ENCODE measurements at regions not wholly inside any gene's neighbourhood (a gene's known extent, or its start where the extent isn't known, plus 50 kb on each side); places are given as distances from the start of the nearest gene placed in this dataset.

- no peak for TF ChIP-seq CTCF (IDR thresholded peaks at IDR 0.05)
- no peak overlapping the region for H3K4me3 ChIP-seq (ENCODE audit: low read length)
- ATAC-seq (no peak), DNase-seq (peak in 1 of 2 donors; percentile 58)
- no peaks in the 10 kb centered on the region for H3K27me3 ChIP-seq (ENCODE audit: control insufficient read depth, insufficient read depth, low read length)
- no peaks in the 10 kb centered on the region for H3K36me3 ChIP-seq (ENCODE audit: control insufficient read depth, insufficient read depth, low read length)
- Mint-ChIP-seq H3K36me3 (no peaks in the 10 kb centered on the region), H3K4me1 (no peaks in the 10 kb centered on the region), H3K27ac (no peak overlapping the region), H3K4me3 (no peak overlapping the region), H3K9me3 (no peaks in the 10 kb centered on the region), H3K27me3 (ENCODE audit: low read depth in 2 of 2) (peaks cover 8 to 14% of the 10 kb centered on the region in 2 donors)
- 44% methylated on average over 8 of the region's 8 CpGs for WGBS (ENCODE audit: insufficient coverage)
- peak overlapping the region; percentile 56 for H3K27ac ChIP-seq (ENCODE audit: low read length)
- H3K9me3 ChIP-seq (ENCODE audit: control insufficient read depth, insufficient read depth, low read length): no peaks in the 10 kb centered on the region
- intact Hi-C loops (cut with micrococcal nuclease): no loop called here
- peaks cover 17% of the 10 kb centered on the region for H3K4me1 ChIP-seq (ENCODE audit: control insufficient read depth, insufficient read depth, low read length)
Observed at GRCh38 chr9:109967651-109968642, 187.9 kb downstream of the PALM2AKAP2 start.

GRCh38 chr9:109969011-109969410 is 189.0 kb downstream of the PALM2AKAP2 start:
- Mint-ChIP-seq H3K4me1 (no peaks in the 10 kb centered on the region), H3K4me3 (no peak overlapping the region), H3K27ac (no peak overlapping the region), H3K27me3 (ENCODE audit: low read depth in 2 of 2) (peaks cover 8 to 14% of the 10 kb centered on the region in 2 donors), H3K36me3 (no peaks in the 10 kb centered on the region), H3K9me3 (no peaks in the 10 kb centered on the region)
- 76% methylated on average over 4 of the region's 4 CpGs for WGBS (ENCODE audit: insufficient coverage)
- H3K9me3 ChIP-seq (ENCODE audit: control insufficient read depth, insufficient read depth, low read length): no peaks in the 10 kb centered on the region
- H3K4me3 ChIP-seq (ENCODE audit: low read length): no peak overlapping the region
- peaks cover 21% of the 10 kb centered on the region for H3K4me1 ChIP-seq (ENCODE audit: control insufficient read depth, insufficient read depth, low read length)
- intact Hi-C loops (cut with micrococcal nuclease): no loop called here
- H3K36me3 ChIP-seq (ENCODE audit: control insufficient read depth, insufficient read depth, low read length): no peaks in the 10 kb centered on the region
- no peak for DNase-seq
- no peaks in the 10 kb centered on the region for H3K27me3 ChIP-seq (ENCODE audit: control insufficient read depth, insufficient read depth, low read length)
- peak overlapping the region; percentile 56 for H3K27ac ChIP-seq (ENCODE audit: low read length)
- no peak for ATAC-seq
- TF ChIP-seq CTCF (IDR thresholded peaks at IDR 0.05): no peak

- H3K27me3 Mint-ChIP-seq (ENCODE audit: low read depth in 2 of 2): peaks cover 8 to 14% of the 10 kb centered on the region in 2 donors
- H3K36me3 ChIP-seq (ENCODE audit: control insufficient read depth, insufficient read depth, low read length): no peaks in the 10 kb centered on the region
- no peak for TF ChIP-seq CTCF (IDR thresholded peaks at IDR 0.05)
- H3K27ac Mint-ChIP-seq: no peak overlapping the region
- no peaks in the 10 kb centered on the region for H3K9me3 Mint-ChIP-seq
- H3K9me3 ChIP-seq (ENCODE audit: control insufficient read depth, insufficient read depth, low read length): no peaks in the 10 kb centered on the region
- H3K36me3 Mint-ChIP-seq: no peaks in the 10 kb centered on the region
- no peak overlapping the region for H3K4me3 Mint-ChIP-seq
- ATAC-seq (no peak), DNase-seq (no peak)
- H3K4me3 ChIP-seq (ENCODE audit: low read length): no peak overlapping the region
- no peaks in the 10 kb centered on the region for H3K27me3 ChIP-seq (ENCODE audit: control insufficient read depth, insufficient read depth, low read length)
- H3K27ac ChIP-seq (ENCODE audit: low read length): no peak overlapping the region
- WGBS (ENCODE audit: insufficient coverage): 86% methylated on average over 1 of the region's 1 CpG
- H3K4me1 Mint-ChIP-seq: no peaks in the 10 kb centered on the region
- peaks cover 26% of the 10 kb centered on the region for H3K4me1 ChIP-seq (ENCODE audit: control insufficient read depth, insufficient read depth, low read length)
- intact Hi-C loops (cut with micrococcal nuclease): no loop called here
Observed at GRCh38 chr9:109969573-109970237, 189.7 kb downstream of the PALM2AKAP2 start.
